IMR-90 (cell line): ENCODE measurements at regions not wholly inside any gene's neighbourhood (a gene's known extent, or its start where the extent isn't known, plus 50 kb on each side); places are given as distances from the start of the nearest gene placed in this dataset.

Experiments
- ATAC-seq: fragments of 200-7000 bp; cut with Tn5 transposase; 2 replicates; pipeline ENCODE4 v1.9.1; 2020; ENCODE audit warnings: low read depth, mild to moderate bottlenecking, moderate library complexity
- BruUV-seq: library from RNA; stranded (reverse); fragments of 400-500 nt; replicated peaks from 2 replicates; lab custom pipeline; 2021; lab: Mats Ljungman, UMichigan
- CTCF ChIA-PET: fragments of 300-600 bp; formaldehyde crosslinking; extraction: SDS; loops from one replicate; lab custom pipeline; 2021; ENCODE audit warnings: antibody characterized with exemption; lab: Yijun Ruan, JAX
- POLR2A ChIA-PET: fragments of 300-600 bp; sonication (Branson Sonifier 250); formaldehyde crosslinking; loops from one replicate; lab custom pipeline; 2022; ENCODE audit warnings: antibody characterized with exemption; ENCODE audit not compliant: unreplicated experiment; lab: Charles Lee
- DNase-seq: peaks from one replicate; pipeline ENCODE4 v3.0.0; 2013
- H2AFZ ChIP-seq: replicated peaks from 2 replicates; pipeline ENCODE3; 2013; ENCODE audit warnings: low read length, mild to moderate bottlenecking; ENCODE audit not compliant: poor library complexity
- H2AK5ac ChIP-seq: 2 replicates; pipeline ENCODE4 v1.6.1; 2013; ENCODE audit warnings: low read depth, low read length, inconsistent platforms
- H2AK9ac ChIP-seq: replicated peaks from 2 replicates; pipeline ENCODE3; 2013; ENCODE audit warnings: mild to moderate bottlenecking, low read depth, low read length, moderate library complexity; ENCODE audit not compliant: poor library complexity
- H2BK120ac ChIP-seq: 2 replicates; pipeline ENCODE4 v1.6.1; 2013; ENCODE audit warnings: low read depth, low read length, inconsistent platforms
- H2BK15ac ChIP-seq: 3 replicates; pipeline ENCODE4 v1.6.1; 2013; ENCODE audit warnings: low read depth, low read length, inconsistent platforms
- H2BK20ac ChIP-seq: 2 replicates; pipeline ENCODE4 v1.6.1; 2013; ENCODE audit warnings: low read depth, mild to moderate bottlenecking, inconsistent platforms, low read length, moderate library complexity
- H2BK5ac ChIP-seq: 2 replicates; pipeline ENCODE4 v1.6.1; 2013; ENCODE audit warnings: mild to moderate bottlenecking, low read depth, low read length, inconsistent platforms; ENCODE audit not compliant: poor library complexity, severe bottlenecking
- H3K14ac ChIP-seq: replicated peaks from 2 replicates; pipeline ENCODE4 v1.6.1; 2013; ENCODE audit warnings: low read depth, low read length, inconsistent platforms
- H3K18ac ChIP-seq: 2 replicates; pipeline ENCODE4 v1.6.1; 2013; ENCODE audit warnings: low read depth, low read length, control low read depth
- H3K23ac ChIP-seq: 2 replicates; pipeline ENCODE4 v1.6.1; 2013; ENCODE audit warnings: low read depth, low read length, inconsistent platforms
- H3K27ac ChIP-seq: 2 replicates; pipeline ENCODE4 v1.5.1; 2013; ENCODE audit warnings: mild to moderate bottlenecking, control low read depth, low read length; ENCODE audit not compliant: insufficient read depth
- H3K27me3 ChIP-seq: 2 replicates; pipeline ENCODE4 v1.6.1; 2013; ENCODE audit warnings: low read length; ENCODE audit not compliant: control insufficient read depth, insufficient read depth
- H3K36me3 ChIP-seq: 2 replicates; pipeline ENCODE4 v1.6.1; 2013; ENCODE audit warnings: low read length, mixed read lengths; ENCODE audit not compliant: control insufficient read depth, insufficient read depth
- H3K4ac ChIP-seq: 2 replicates; pipeline ENCODE4 v1.6.1; 2013; ENCODE audit warnings: low read depth, low read length, inconsistent platforms
- H3K4me1 ChIP-seq: 2 replicates; pipeline ENCODE4 v1.6.1; 2013; ENCODE audit warnings: low read length, mixed read lengths; ENCODE audit not compliant: control insufficient read depth, insufficient read depth
- H3K4me2 ChIP-seq: 2 replicates; pipeline ENCODE4 v1.6.1; 2013; ENCODE audit warnings: low read depth, mild to moderate bottlenecking, control low read depth, low read length, moderate library complexity
- H3K4me3 ChIP-seq: 2 replicates; pipeline ENCODE4 v1.5.1; 2013; ENCODE audit warnings: low read depth, mild to moderate bottlenecking, control low read depth, low read length, moderate library complexity; ENCODE audit not compliant: insufficient read depth
- H3K56ac ChIP-seq: 2 replicates; pipeline ENCODE4 v1.6.1; 2013; ENCODE audit warnings: low read length, inconsistent platforms; ENCODE audit not compliant: insufficient read depth; ENCODE audit errors: extremely low read depth
- H3K79me1 ChIP-seq, 2 experiments: 2 replicates each; pipeline ENCODE4 v1.6.1; 2013; ENCODE audit warnings: low read length in 2 of 2, inconsistent platforms in 1 of 2, low read depth in 1 of 2
- H3K9ac ChIP-seq: 2 replicates; pipeline ENCODE4 v1.6.1; 2013; ENCODE audit warnings: low read depth, low read length, control low read depth
- H3K9me1 ChIP-seq: 2 replicates; pipeline ENCODE4 v1.6.1; 2013; ENCODE audit warnings: low read length, inconsistent platforms; ENCODE audit not compliant: insufficient read depth
- H3K9me3 ChIP-seq: 2 replicates; pipeline ENCODE4 v1.6.1; 2013; ENCODE audit warnings: low read length; ENCODE audit not compliant: control insufficient read depth, insufficient read depth
- H4K20me1 ChIP-seq: 2 replicates; pipeline ENCODE4 v1.6.1; 2013; ENCODE audit warnings: low read length, inconsistent platforms; ENCODE audit not compliant: insufficient read depth
- H4K5ac ChIP-seq: 2 replicates; pipeline ENCODE4 v1.6.1; 2013; ENCODE audit warnings: mild to moderate bottlenecking, low read depth, low read length, control low read depth
- H4K8ac ChIP-seq, 2 experiments: 2 replicates each; pipeline ENCODE4 v1.6.1; 2013; ENCODE audit warnings: low read depth in 2 of 2, low read length in 2 of 2, control low read depth in 1 of 2, inconsistent platforms in 1 of 2
- H4K91ac ChIP-seq: 2 replicates; pipeline ENCODE4 v1.6.1; 2013; ENCODE audit warnings: low read depth, low read length, inconsistent platforms; ENCODE audit not compliant: insufficient read depth
- BHLHE40 ChIP-seq: fragments of 150-350 bp; IDR thresholded peaks from 2 replicates; pipeline ENCODE4 v1.6.1; 2016; ENCODE audit warnings: mild to moderate bottlenecking, low read depth, low read length
- CEBPB ChIP-seq: IDR thresholded peaks from 2 replicates; pipeline ENCODE4 v1.6.1; 2012; ENCODE audit warnings: low read depth, low read length, improper control_type of control experiment
- CHD1 ChIP-seq: IDR thresholded peaks from 2 replicates; pipeline ENCODE4 v1.6.1; 2012; ENCODE audit warnings: low read depth, low read length, improper control_type of control experiment
- ELK1 ChIP-seq: fragments of 150-350 bp; IDR thresholded peaks from 2 replicates; pipeline ENCODE4 v1.6.1; 2016; ENCODE audit warnings: low read depth, mild to moderate bottlenecking, low read length, moderate library complexity, borderline replicate concordance
- FOS ChIP-seq: fragments of 150-350 bp; IDR thresholded peaks from 2 replicates; pipeline ENCODE4 v1.6.1; 2016; ENCODE audit warnings: low read depth, low read length
- MAFK ChIP-seq: IDR thresholded peaks from 2 replicates; pipeline ENCODE4 v1.6.1; 2012; ENCODE audit warnings: low read depth, low read length, improper control_type of control experiment
- MAZ ChIP-seq: IDR thresholded peaks from 2 replicates; pipeline ENCODE4 v1.6.1; 2012; ENCODE audit warnings: low read depth, mild to moderate bottlenecking, low read length, improper control_type of control experiment, moderate library complexity, borderline replicate concordance
- MXI1 ChIP-seq: IDR thresholded peaks from 2 replicates; pipeline ENCODE4 v1.6.1; 2012; ENCODE audit warnings: low read depth, mild to moderate bottlenecking, low read length, moderate library complexity, borderline replicate concordance
- NFE2L2 ChIP-seq: fragments of 150-350 bp; IDR thresholded peaks from 2 replicates; pipeline ENCODE4 v1.6.1; 2016; ENCODE audit warnings: low read depth, mild to moderate bottlenecking, low read length
- POLR2A ChIP-seq: IDR thresholded peaks from 2 replicates; pipeline ENCODE4 v1.6.1; 2012; ENCODE audit warnings: mild to moderate bottlenecking, low read depth, low read length
- RAD21 ChIP-seq: IDR thresholded peaks from 2 replicates; pipeline ENCODE4 v1.6.1; 2012; ENCODE audit warnings: low read length, improper control_type of control experiment
- RCOR1 ChIP-seq: IDR thresholded peaks from 2 replicates; pipeline ENCODE4 v1.6.1; 2012; ENCODE audit warnings: mild to moderate bottlenecking, low read length, improper control_type of control experiment; ENCODE audit not compliant: insufficient replicate concordance
- RFX5 ChIP-seq: IDR thresholded peaks from 2 replicates; pipeline ENCODE4 v1.8.0; 2012; ENCODE audit warnings: low read depth, mild to moderate bottlenecking, low read length, moderate library complexity
- SMC3 ChIP-seq: fragments of 150-350 bp; IDR thresholded peaks from 2 replicates; pipeline ENCODE4 v1.6.1; 2016; ENCODE audit warnings: low read depth, mild to moderate bottlenecking, antibody characterized with exemption, low read length, moderate library complexity
- WGBS, 2 experiments: methylation state at CpG; one replicate each; pipeline versions ENCODE4 v1.1.5 to v1.1.7; 2013; ENCODE audit warnings: missing lambda C conversion rate in 2 of 2; ENCODE audit not compliant: insufficient read length in 1 of 2; ENCODE audit errors: extremely low coverage in 2 of 2; 5-methylcytosine and 5-hydroxymethylcytosine counted together
- dilution Hi-C: fragments of 300-500 bp; cut with HindIII; formaldehyde crosslinking; loops from one replicate; pipeline ENCODE4 v1.14.3; 2018; ENCODE audit warnings: low sequenced_read_pairs; ENCODE audit not compliant: unreplicated experiment
- in situ Hi-C: fragments of 300-500 bp; cut with MboI; formaldehyde crosslinking; loops from 3 replicates; pipeline ENCODE4 v1.14.3; 2019; ENCODE audit warnings: low sequenced_read_pairs, inconsistent platforms, mixed read lengths
- intact Hi-C: fragments of 100-400 bp; cut with micrococcal nuclease; formaldehyde crosslinking; loops from 2 replicates; pipeline ENCODE4 v1.10.0; 2022
- TF ChIP-seq, protein P1 (sequence below): fragments of 150-350 bp; IDR thresholded peaks from 2 replicates; pipeline ENCODE4 v1.6.1; 2017; ENCODE audit warnings: mild to moderate bottlenecking, antibody characterized with exemption, low read length, low read depth
- TF ChIP-seq, protein P2 (sequence below): conservative IDR thresholded peaks from 2 replicates; pipeline ENCODE4 v1.5.1; 2012; ENCODE audit warnings: mild to moderate bottlenecking, low read depth, low read length, improper control_type of control experiment

DNA sequence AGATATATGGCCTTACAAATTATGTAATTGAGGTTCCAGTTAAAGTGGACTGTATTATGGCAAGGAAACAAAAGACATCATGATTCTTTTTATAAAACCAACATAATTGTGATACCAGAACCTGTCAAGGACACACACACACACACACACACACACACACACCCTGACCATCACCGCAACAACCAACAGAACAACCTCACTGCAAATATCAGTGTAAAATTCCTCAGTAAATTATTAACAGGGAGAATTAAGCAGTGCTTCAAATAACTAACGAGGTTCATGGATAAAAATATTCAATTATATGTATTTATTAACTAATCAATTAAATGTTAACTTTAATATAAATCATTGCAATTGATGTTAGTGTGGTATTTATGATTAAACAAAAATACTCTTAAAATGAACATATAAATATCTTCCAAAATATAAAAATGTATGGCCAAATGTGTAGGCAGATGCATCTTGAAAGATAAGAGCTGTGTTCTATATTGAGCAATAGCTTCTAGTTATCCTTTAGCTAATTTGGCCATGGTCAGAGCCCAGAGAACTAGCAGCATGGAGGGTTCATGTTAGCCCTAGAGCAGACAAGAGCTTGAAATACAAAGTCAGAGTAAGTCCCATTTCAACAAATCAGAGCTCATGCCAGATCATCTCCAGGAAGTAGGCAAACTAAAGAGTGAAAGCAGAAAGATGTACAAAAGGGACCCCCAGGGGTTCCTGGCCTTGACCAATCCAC is 280.5 kb upstream of the ADAMTS16 start:
- Histone ChIP-seq H3K79me1 (no peaks in the 10 kb centered on the region), H4K5ac (no peak overlapping the region), H2AK9ac (no peak overlapping the region), H3K9ac (no peak overlapping the region), H3K23ac (no peak overlapping the region), H3K4me3 (no peak overlapping the region), H3K36me3 (no peaks in the 10 kb centered on the region), H4K91ac (no peak overlapping the region), H4K20me1 (no peaks in the 10 kb centered on the region), H3K56ac (no peak overlapping the region), H3K9me3 (peaks cover 6% of the 10 kb centered on the region), H3K9me1 (no peaks in the 10 kb centered on the region), H3K27ac (no peak overlapping the region), H4K8ac (no peak overlapping the region), H2BK5ac (no peak overlapping the region), H3K4me2 (no peak overlapping the region), H2AK5ac (no peak overlapping the region), H2BK120ac (no peak overlapping the region), H2AFZ (no peak overlapping the region), H3K4me1 (no peaks in the 10 kb centered on the region), H2BK20ac (no peak overlapping the region), H3K14ac (no peak overlapping the region), H3K4ac (no peak overlapping the region), H2BK15ac (no peak overlapping the region), H3K27me3 (no peaks in the 10 kb centered on the region), H3K18ac (no peak overlapping the region)
- dilution Hi-C loops (no loop called here), intact Hi-C loops (no loop called here), in situ Hi-C loops (no loop called here)
- no TSS peak for BruUV-seq
- TF ChIP-seq RFX5, result no peak
- TF ChIP-seq CHD1, result no peak
- no peak for TF ChIP-seq RAD21
- no peak for TF ChIP-seq FOS
- TF ChIP-seq SMC3, result no peak
- TF ChIP-seq, protein P1, sequence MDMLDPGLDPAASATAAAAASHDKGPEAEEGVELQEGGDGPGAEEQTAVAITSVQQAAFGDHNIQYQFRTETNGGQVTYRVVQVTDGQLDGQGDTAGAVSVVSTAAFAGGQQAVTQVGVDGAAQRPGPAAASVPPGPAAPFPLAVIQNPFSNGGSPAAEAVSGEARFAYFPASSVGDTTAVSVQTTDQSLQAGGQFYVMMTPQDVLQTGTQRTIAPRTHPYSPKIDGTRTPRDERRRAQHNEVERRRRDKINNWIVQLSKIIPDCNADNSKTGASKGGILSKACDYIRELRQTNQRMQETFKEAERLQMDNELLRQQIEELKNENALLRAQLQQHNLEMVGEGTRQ, result no peak
- no peak for TF ChIP-seq MAZ
- TF ChIP-seq, protein P2, sequence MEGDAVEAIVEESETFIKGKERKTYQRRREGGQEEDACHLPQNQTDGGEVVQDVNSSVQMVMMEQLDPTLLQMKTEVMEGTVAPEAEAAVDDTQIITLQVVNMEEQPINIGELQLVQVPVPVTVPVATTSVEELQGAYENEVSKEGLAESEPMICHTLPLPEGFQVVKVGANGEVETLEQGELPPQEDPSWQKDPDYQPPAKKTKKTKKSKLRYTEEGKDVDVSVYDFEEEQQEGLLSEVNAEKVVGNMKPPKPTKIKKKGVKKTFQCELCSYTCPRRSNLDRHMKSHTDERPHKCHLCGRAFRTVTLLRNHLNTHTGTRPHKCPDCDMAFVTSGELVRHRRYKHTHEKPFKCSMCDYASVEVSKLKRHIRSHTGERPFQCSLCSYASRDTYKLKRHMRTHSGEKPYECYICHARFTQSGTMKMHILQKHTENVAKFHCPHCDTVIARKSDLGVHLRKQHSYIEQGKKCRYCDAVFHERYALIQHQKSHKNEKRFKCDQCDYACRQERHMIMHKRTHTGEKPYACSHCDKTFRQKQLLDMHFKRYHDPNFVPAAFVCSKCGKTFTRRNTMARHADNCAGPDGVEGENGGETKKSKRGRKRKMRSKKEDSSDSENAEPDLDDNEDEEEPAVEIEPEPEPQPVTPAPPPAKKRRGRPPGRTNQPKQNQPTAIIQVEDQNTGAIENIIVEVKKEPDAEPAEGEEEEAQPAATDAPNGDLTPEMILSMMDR, result no peak
- no peak for TF ChIP-seq MAFK
- TF ChIP-seq RCOR1, result no peak
- TF ChIP-seq MXI1, result no peak
- no peak for TF ChIP-seq NFE2L2
- no peak for TF ChIP-seq ELK1
- TF ChIP-seq BHLHE40, result no peak
- no peak for TF ChIP-seq POLR2A
- no peak for TF ChIP-seq CEBPB
- ChIA-PET CTCF (no interaction called here), POLR2A (no interaction called here)
- no peak for DNase-seq
- ATAC-seq, result no peak
- WGBS, 2 experiments, result no CpG with 5 or more reads among the region's 2 CpGs
